Mucosa of descending colon (tissue), 3 donors: ENCODE measurements at regions not wholly inside any gene's neighbourhood (a gene's known extent, or its start where the extent isn't known, plus 50 kb on each side); places are given as distances from the start of the nearest gene placed in this dataset.

Experiments
- ATAC-seq: fragments of 200-7000 bp; cut with Tn5 transposase; one replicate; pipeline ENCODE4 v1.9.1; 2020; ENCODE audit warnings: mild to moderate bottlenecking, moderate library complexity
- DNase-seq, 3 donors: peaks; one replicate each; pipeline ENCODE4 v3.0.0-alpha.2; 2020
- H3K36me3 ChIP-seq: fragments of 200-600 bp; one replicate; pipeline ENCODE4 v1.8.0; 2021; ENCODE audit warnings: low read depth, mild to moderate bottlenecking
- H3K4me1 ChIP-seq: fragments of 200-600 bp; one replicate; pipeline ENCODE4 v1.8.0; 2021; ENCODE audit warnings: low read depth, mild to moderate bottlenecking
- H3K4me3 ChIP-seq: fragments of 200-600 bp; one replicate; pipeline ENCODE4 v1.8.0; 2021; ENCODE audit warnings: mild to moderate bottlenecking
- H3K9me3 ChIP-seq: fragments of 200-600 bp; one replicate; pipeline ENCODE4 v1.8.0; 2021; ENCODE audit warnings: mild to moderate bottlenecking
- intact Hi-C, 2 donors: fragments of 100-400 bp; cut with DNase I in 1 of 2; cut with micrococcal nuclease in 1 of 2; formaldehyde crosslinking; loops; one replicate each; pipeline versions ENCODE4 v1.11.0 to v1.11.1; 2022; cut with DNase I, micrococcal nuclease
- TF ChIP-seq, protein P1 (sequence below): fragments of 200-600 bp; IDR thresholded peaks from one replicate; pipeline ENCODE4 v1.8.0; 2022; ENCODE audit warnings: antibody characterized with exemption, mild to moderate bottlenecking
- donor health status: DM: no; HTN: no; CAD: no; lungs with moderate emphysema.
- donor health status: DM: no; HTN: no; CAD: no.
- donor health status: DM: no; HTN: yes; CAD: no.

DNA sequence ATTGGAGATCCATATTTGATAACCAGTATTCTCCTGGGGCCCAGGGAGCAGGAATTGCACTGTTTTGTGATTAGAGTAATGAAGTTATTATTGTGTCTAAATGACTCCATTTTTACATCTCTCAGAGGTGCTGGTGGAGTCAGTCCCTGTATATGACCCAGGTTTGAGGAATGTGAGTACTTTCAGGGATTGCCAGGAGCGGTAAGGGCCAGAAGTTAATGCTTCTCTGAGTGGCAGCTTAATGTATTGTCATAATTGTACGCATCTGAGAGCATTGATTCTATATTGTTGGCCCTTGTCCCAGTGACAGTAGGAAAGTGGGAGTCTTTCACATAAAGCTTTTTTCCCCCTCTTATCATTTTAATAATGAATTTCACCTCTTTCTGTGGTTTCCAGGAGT, 146.2 kb downstream of the GATB start:
- ATAC-seq (no peak), DNase-seq (no peak)
- Histone ChIP-seq H3K36me3 (no peaks in the 10 kb centered on the region), H3K4me3 (no peak overlapping the region), H3K4me1 (no peaks in the 10 kb centered on the region), H3K9me3 (no peaks in the 10 kb centered on the region)
- TF ChIP-seq, protein P1, sequence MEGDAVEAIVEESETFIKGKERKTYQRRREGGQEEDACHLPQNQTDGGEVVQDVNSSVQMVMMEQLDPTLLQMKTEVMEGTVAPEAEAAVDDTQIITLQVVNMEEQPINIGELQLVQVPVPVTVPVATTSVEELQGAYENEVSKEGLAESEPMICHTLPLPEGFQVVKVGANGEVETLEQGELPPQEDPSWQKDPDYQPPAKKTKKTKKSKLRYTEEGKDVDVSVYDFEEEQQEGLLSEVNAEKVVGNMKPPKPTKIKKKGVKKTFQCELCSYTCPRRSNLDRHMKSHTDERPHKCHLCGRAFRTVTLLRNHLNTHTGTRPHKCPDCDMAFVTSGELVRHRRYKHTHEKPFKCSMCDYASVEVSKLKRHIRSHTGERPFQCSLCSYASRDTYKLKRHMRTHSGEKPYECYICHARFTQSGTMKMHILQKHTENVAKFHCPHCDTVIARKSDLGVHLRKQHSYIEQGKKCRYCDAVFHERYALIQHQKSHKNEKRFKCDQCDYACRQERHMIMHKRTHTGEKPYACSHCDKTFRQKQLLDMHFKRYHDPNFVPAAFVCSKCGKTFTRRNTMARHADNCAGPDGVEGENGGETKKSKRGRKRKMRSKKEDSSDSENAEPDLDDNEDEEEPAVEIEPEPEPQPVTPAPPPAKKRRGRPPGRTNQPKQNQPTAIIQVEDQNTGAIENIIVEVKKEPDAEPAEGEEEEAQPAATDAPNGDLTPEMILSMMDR: no peak
- intact Hi-C loops: no loop called here

DNA sequence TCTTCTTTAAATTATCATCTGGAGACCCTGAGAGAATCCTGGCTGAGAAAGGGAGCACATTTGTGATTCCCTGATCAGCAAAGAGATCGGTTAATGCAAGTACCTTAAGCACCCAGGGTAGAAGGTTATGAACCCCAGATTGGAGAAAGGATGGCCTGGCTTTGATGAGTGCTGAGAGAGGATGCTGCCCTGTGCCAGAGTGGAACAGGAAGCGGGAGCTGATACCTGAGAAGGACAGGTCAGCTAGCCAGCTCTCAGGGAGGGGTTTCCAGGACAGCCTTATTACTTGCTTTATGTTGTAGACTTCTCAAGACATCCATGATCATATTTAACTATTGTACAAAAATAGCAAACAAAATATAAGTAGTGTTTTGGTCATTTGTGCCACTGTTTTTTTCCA, 141.9 kb downstream of the GATB start:
- intact Hi-C loops: no loop called here
- no peak for ATAC-seq
- Histone ChIP-seq H3K9me3 (no peaks in the 10 kb centered on the region), H3K4me1 (no peaks in the 10 kb centered on the region), H3K36me3 (no peaks in the 10 kb centered on the region), H3K4me3 (no peak overlapping the region)
- TF ChIP-seq, protein P1: no peak
- no peak for DNase-seq

DNA sequence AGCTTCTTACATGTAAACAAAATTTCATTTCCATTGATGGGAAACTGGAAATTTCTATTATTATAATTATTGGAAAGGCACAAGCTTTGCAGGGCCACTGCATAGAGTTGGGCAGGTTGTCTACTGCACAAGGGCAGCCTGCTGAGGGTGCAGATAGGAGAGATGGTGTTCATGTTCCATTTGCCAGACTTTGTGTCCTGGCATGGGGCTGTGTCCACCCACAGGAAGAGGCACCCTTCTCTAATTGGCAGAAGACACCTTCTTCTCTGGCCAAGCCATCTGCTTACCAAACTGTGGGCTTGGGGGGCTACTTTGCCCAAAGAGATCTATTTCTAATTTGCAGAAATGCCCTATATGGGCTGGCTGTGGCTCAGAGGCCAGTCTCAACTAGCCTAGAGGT, 140.7 kb downstream of the GATB start:
- ATAC-seq (no peak), DNase-seq (no peak)
- H3K4me3 ChIP-seq: no peak overlapping the region
- H3K9me3 ChIP-seq: no peaks in the 10 kb centered on the region
- intact Hi-C loops: no loop called here
- H3K36me3 ChIP-seq: no peaks in the 10 kb centered on the region
- TF ChIP-seq, protein P1: no peak
- no peaks in the 10 kb centered on the region for H3K4me1 ChIP-seq
